ENCODE measurements at regions not wholly inside any gene's neighbourhood (a gene's known extent, or its start where the extent isn't known, plus 50 kb on each side); places are given as distances from the start of the nearest gene placed in this dataset.
A peak's percentile ranks its signal among the peaks of the same experiment; 100 is the strongest.
"Not testable (repeated sequence)": the region's sequence is repeated elsewhere in the genome, so short reads cannot be mapped to it uniquely, and the experiment has no call there.

DNA sequence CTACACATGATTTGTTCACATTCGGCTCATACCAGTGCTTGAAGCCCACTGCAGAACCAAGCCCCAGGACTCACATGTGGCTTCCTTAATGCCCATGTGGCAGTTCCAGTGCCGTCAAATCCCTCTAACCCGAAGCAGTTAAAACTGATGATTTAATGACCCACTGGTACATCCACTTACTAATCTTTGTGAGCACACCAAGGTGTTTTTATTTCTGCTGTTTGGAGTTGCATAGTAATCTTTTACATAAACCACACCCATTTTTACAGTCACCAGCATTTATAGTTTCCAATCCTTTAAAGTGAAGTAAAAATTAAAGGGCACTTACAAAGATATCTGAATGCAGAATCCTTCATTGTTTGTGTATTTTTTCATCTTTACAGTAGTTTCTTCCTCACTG is 232.0 kb downstream of the ANKRD60 start:
- DNase-seq = no peak

DNA sequence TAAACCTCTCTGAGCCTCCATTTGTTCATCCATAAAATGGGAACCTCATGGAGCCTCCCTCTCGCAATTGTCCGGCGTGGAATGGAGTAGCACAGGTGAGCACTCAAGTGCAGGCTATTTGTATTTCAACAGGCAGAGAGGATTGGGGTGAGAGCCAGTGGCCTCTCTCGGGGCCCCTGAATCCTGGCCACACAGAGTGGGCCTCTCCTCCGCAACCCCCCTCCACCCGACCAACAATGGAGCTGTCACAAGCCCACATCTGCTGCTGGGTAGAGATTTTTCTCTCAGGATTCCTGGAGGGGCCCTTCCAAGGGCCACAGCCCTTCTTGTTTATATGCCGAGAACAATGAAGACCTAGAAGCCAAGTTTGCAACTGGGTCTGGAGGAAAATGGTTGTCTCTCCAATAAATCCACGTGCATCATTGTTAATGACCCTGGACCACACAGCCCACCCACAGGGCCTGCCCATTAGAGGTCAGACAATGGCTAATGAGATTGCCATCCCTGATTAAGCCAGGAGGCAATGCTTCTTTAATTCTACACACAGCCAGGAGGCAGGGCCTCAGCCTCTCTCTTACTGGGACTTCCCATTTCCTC is 233.0 kb downstream of the ANKRD60 start:
- no peak for DNase-seq

DNA sequence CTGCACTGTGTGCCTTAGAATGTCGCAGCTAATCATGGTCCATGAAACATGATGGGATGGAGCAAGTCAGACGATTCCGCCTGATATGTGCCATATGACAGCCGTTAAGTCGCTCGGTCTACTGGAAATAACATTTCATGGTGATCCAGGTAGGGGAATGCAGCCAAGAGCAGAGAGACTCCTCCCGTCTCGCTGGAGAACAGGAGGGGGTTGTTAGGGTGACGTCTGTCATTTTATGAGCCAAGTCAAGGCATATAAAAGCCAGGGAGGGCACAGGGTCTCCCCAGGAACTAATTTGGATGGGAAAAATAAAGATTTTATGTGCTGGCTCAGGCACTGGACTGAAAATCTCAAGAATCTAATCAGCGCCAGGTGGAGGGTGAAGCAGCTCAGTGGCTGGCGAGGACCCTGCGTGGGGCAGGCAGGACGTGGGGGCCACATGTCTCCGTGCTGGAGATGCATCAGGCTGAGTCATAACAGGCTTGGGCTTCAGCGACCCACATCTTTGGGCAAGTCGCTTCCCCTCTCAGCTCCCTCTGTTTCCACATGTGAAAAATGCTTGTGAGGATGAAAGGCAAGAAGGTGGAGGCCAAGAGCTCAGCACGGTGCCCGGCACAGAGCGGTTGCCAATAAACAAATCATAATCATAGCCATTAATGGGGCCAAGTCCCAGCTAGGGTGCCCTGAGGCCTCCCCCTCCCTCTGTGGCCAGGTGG is 234.6 kb downstream of the ANKRD60 start:
- peak; percentile 78 for DNase-seq

DNA sequence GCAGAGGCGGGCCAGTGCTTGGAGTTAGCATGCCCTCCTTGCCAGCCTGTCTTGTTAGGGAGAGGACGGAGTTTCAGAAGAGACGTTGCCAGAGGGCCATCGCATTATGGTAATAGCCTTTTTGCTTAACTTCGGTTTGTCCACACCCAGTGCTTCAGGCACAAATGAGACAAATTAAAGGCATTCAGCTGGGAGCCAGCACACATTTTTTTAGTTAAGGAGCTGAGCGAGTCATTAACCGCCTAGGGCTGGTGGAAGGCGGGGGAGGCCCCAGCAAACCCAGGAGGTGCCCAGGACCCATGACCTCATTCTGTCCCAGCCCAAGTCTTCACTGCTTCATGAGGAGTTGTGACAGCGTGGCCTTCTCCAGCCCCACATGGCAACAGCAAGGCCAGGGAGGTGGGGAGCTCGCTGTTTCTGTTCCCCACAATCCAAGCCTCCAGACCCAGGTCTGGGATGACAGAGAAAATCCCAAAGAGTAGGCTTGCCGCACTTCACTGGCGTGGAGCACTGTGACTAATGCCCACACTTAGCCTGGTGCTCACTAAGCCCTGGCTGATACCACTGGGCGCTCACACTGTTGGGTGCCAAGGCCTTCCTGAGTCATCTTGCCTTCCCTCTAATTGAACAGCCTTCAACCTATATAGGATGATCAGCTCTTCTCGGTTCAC is 237.1 kb downstream of the ANKRD60 start:
- DNase-seq = no peak

DNA sequence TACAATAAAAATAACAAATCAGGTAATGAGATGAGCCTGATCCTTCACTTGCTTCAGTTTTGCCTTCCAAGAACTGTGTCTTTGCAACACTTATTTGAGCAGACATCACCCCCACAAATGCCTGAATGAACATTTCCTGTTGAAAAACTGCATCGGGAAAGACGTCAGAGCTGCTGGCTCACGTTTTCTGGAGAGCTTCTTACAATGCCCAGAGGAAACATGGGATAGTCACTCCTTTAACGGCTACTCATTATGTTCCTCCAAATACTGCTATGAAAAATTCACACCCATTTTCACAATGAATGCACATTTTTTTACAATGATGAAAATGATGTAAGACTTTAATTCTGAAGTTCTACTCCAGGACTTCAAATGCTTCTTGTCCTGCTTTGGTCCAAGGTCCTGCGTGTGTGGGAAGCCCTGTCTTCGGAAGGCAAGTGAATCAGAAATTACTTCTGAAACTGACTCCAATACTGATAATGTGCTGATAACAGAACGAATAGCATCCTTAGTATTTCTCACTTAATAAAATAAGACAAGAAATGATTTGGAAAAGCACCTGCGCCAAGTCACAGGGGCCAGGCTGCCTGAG is 238.0 kb downstream of the ANKRD60 start:
- no peak for DNase-seq

DNA sequence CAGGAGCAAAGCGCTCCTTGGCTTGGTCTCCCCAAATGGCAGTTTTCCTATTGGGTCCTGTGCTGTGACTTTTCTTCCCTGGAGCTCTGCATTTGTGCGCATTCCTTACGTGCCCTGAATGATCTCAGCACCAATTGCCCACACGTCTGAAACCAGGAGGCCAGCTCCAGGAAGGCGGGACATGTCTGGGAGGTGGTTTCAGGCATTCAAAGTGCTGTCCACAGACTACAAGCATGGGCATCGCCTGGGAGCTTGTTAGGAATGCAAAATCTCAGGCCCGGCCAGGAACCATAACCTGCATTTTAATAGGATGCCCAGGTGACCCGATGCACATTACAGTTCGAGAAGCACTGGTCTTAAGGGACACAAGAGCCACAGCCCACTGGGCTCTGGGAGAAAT is 239.6 kb downstream of the ANKRD60 start:
- DNase-seq = no peak

DNA sequence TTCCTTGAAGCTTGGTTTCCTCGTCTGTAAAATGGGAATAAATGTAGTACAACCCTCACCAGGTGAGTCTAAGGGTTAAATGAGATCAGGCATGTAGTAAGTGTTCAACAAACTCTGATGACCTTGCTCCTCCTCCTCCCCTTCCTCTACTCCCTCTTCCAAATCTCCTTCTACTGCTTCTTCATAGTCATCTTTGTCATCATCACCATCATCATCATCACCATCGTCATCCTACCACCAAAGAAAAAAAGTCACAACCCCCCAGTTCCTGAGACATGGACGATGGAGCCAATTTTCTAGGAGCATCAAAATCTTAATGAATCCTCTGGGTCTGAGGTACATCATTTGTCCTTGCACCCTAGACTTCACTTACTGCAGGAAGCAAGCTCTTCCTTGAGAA is 240.0 kb downstream of the ANKRD60 start:
- DNase-seq = no peak

DNA sequence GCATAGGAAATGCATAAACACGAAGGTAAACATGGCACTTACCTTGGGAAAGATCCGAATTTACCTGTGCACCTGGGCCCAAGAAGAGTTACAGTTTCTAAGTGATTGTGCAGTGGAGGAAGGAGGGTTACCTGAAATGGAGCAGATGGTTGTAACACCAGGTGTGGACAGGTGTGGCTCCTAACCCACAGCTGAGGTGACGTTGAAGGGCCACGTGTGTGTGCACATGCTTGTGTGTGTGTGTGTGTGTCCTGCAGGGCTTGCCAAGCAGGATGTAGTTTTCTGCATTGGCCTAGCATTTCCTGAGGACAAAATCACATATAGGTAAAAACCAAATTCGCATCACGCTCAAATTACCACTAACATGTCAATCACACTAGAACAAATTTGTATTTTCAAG is 240.8 kb downstream of the ANKRD60 start:
- no peak for DNase-seq

DNA sequence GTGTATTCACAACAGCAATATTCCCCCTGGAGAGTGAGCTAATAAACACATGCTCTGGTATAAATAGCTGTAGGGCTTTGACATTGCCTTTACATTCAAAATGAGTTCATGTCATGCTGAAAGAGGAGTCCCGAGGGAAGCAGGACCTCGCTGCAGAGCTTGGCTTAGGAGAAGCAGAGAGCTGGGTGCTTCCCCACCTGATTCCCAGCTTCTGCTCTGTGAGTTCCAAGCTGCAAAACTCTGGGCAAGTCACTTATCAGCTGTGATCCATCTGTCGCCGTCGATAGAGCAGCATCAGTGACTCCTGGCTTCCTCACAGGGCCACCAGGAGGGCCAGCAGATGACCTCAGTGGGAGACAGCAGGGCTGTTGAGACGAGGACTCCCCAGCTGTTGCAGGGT is 241.8 kb downstream of the ANKRD60 start:
- peak; percentile 27 for DNase-seq

DNA sequence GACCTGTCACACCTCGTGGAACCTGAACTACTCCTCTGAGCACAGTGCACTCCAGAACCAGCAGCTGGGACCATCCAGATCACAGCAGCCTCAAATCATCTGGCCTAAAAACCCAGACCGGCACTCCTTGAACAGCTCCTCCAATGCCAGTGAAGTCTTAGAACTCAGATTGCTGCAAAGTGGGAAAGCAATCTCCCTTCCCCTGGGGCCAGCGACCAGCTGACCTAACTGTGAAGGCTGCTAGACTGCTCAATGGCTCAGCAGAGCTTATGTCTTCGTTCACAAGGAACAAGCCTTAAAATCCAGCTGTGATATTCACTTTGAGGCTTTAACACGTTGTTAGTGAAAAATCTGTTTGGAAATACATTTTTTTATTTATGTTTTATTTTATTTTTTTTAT is 243.2 kb downstream of the ANKRD60 start:
- DNase-seq = no peak

DNA sequence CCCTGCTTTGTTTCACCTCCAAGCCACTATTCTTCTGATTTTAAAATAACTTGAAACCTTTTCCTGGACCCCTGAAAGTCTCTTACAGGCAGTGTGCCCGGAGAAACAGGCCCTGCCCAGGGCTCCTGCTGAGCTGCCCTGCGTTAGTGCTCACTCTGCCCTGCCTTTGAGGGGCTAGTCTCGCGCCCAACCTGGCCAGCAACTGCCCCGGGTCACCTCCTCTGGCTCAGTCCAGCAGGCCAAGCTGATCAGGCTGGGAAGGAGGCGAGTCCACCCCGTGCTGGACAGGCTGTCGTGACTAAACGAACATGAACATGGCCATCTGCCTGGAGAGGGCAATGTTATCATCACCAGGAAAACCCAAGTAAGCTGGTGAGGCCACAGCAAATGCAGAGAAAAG is 245.4 kb downstream of the ANKRD60 start:
- DNase-seq = no peak

DNA sequence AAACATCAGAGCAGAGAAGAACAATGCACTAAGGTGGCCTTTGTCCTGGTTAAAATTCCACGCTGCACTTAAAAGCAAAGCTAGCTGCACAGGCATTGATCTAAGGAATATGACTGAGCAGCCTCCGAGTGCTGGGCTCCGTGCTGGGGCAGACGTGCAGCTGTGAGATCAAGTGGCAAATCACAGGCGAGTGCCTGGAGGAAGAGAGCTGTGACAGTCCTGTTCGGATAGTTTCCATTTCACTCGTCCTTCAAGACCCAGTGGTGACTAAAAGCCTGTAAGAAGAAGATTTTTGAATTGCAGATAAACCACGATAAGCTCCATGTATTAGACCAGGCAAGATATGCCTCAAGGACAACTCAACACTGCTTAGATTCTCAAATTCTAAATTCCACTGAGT is 247.9 kb downstream of the ANKRD60 start:
- DNase-seq = no peak

DNA sequence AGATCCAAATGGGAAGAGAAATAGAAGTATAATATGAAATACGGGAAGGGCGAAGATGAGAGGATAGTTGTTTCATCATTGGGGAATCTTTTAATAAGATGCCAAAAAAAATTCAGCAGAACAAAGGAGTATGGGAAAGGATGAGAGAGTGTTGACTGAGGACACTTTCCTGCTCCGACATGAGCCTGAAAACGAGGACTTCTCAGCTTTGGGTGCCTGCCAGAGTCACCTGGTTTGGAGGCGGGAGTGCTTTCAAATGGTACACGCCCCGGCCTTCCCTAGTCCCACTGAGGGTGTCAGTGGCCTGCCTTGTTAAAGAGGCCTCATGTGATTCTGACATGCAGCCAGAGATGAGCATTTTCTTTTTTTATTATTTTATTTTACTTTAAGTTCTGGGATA is 250.9 kb downstream of the ANKRD60 start:
- peak; percentile 52 for DNase-seq

DNA sequence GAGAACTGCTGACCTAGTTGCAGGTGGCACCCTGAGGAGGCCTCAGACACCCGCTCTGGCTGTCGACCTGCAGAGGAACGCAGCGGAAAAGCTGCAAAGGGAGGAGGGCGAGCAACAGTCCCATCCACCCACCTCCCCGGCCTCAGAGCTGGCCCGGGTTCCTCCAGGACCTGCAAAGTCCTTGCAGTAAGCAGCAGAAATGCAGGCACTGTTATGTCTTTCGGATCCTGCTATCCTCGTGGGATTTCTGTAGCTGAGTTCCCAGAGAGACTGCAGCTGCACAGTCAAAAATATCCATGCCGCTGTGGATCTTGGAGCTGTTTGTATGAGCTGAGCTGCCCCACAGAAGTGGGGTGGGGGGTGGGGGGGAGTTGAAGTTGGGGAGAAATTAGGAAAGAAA is 251.3 kb downstream of the ANKRD60 start:
- DNase-seq = peak; percentile 22

DNA sequence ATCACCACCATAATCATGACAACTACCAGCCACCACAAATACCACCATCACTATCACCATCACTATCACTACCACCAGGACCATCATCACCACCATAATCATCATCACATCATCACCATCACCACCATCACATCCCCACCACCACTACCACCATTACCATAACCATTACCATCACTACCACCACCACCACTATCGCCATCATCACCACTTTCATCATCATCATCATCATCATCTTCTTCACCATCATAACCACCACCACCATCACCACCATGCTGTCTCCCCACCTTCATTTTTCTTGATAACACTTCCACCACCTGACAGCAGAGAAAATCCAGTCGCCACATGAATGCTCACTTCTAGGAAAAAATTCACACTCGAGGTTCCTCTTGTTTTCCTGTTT is 253.6 kb downstream of the ANKRD60 start:
- no peak for DNase-seq

DNA sequence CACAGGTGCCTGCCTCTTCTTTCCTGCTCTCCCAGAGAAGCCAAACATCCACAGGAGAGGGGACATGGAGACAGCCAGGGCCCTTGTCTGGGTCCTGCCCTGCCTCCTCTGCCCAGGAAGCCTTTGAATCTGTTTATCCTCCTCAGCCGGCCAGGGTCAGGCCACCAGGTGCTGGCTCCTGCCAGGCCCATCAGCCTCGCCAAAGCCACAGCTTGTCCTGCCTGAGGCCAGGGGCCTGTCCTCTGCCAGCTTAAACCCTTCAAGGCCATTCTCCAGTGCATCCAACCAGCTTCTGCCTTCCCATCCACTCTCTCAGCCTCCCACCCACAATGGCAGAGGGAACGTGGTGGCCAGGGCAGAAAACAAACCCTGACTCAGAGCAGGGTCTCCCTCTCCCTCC is 254.6 kb downstream of the ANKRD60 start:
- no peak for DNase-seq

DNA sequence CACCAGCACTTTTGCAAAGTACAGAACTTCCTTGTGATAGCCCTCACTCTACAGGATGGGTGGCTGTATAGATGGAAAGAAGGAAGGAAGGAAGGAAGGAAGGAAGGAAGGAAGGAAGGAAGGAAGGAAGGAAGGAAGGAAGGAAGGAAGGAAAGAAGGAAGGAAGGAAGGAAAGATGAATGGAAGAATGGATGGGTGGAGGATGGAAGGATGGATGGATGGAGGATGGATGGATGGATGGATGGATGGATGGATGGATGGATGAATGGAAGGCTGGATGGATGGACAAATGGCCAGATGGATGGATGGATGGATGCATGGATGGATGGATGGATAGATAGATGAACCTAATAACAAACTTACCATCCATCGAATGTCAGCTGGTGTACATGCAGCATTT is 256.9 kb downstream of the ANKRD60 start:
- not testable (repeated sequence) for DNase-seq

DNA sequence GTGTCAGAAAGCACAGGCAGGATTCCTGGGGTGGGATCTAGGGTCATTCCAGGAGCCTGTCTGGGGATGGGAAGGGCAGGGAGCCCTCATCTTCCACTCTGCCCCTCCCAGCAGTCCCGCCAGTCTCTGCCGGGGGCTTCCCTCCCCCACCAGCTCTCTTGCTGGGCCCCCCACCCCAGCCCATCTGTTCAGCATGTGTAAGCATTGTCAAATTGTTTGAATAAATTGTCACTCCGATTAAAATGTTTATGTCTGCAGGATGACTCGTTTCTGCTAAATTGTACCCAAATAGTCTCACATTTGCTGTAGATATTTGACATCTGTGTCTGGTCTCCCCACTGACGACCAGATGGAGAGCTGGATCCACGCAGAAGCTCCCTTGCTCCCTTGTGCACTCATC is 257.6 kb downstream of the ANKRD60 start:
- DNase-seq = no peak

DNA sequence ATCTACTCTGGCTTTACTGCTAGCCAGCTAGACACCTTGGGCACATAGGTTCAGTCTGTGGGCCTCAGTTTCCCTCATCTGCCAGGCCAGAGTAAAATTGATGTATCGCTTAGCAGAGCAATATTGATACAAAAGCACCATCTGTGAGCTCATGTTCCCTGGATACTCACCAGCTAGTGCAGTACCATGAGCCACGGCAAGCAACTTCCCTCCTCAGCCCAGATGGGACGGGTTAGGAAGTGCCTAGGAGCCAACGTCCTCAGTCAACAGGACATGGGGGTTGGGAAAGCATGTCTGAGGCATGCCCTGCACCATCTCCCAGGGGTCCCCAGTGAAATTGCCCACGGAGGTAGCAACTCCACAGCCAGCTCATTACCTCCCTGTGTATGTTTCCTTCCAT is 258.3 kb downstream of the ANKRD60 start:
- no peak for DNase-seq

DNA sequence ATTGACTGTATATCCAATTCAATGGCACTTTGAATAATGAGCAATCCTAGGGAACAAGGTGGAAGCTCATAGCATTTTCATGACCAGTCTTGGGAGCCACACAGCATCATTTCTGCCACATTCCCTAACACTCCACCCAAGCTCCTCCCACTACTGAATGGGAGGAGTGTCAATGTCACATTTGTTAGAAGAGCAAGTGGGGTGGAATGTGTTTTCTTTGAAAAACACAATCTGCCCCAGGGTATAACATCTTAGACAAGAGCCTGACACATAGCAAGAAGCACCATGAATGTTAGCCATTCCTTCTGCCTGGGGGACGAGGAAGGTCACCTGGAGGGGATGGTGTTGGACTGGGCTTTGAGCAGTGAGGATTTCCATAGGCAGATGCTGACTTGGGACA is 258.3 kb upstream of the PMEPA1 start:
- DNase-seq = no peak

DNA sequence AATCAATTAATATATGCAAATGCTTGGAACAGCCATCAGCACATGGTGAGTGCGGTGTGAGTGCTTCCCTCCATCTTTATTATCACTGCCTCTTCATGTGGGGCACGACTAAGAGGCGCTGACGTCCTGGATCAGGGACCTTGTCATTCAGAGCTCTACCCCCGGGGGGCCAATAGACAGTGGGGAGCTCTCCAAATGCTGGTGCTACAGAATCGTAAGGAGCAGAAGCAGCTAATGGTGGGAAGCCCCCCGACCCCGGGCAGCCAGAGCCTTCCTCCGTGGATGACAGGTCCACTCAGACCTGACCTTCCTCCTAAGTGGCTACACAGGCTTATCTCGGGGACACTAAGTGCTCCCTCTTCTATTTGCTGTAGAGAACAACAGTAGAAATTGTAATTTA is 257.5 kb upstream of the PMEPA1 start:
- DNase-seq = no peak

DNA sequence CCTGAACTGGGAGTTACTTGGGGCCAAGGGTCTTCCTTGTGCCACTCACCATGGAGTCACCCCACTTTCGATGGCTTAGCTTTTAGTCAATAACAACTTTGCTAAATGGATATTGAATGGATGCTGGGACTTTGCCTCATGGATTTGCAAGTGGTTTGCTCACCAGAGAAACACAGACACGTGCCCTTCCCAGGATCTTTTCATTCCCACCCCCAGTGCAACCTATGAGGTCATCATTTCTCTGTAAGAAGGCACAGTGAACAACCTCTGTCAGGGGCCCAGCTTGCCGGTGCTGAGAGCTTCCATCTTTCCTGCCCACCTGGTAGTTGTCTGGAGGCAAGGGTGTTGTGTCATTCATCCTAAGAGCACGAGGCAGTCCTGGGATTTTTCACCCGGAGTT is 256.8 kb upstream of the PMEPA1 start:
- no peak for DNase-seq

DNA sequence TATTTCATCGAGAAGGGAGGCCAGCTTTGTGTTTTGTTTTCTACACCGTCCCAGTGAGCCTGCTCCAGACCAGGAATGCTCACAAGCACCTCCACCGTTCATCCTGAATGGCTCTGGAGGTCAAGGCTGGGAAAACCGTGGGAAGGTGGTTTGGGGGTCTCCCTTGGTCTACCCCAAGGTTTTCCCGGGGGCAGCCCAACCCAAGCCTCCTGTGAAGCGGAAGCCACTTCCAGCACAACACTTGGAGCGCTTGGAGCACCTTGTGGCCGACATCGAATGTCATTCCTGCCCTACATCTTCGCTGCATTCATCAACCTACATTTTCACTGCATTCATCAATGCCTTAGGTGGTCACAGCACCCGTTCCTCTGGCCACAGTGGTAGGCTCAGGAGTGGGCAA is 255.6 kb upstream of the PMEPA1 start:
- DNase-seq = no peak
